ENCODE measurements at regions not wholly inside any gene's neighbourhood (a gene's known extent, or its start where the extent isn't known, plus 50 kb on each side); places are given as distances from the start of the nearest gene placed in this dataset.
A peak's percentile ranks its signal among the peaks of the same experiment; 100 is the strongest.

GRCh38 chr13:50692396-50692915 lies 151.0 kb downstream of the DLEU7 start:
- intact Hi-C loops (cut with DNase I; ENCODE audit: low total_unique reads), result no loop called here
- no peaks in the 10 kb centered on the region for H3K9me3 ChIP-seq
- DNase-seq, result no peak
- peaks cover 0 to 32% (median 6%) of the 10 kb centered on the region in 4 donors for H3K4me1 ChIP-seq
- TF ChIP-seq EP300 (IDR thresholded peaks at IDR 0.05), result no peak
- no peaks in the 10 kb centered on the region for H3K27me3 ChIP-seq
- no peaks in the 10 kb centered on the region for H3K36me3 ChIP-seq
- no peak overlapping the region for H3K27ac ChIP-seq
- H3K4me3 ChIP-seq, result no peak overlapping the region

- Histone ChIP-seq H3K27ac (peak overlapping the region in 1 of 5 donors; percentile 43), H3K4me1 (peaks cover 0 to 32% (median 6%) of the 10 kb centered on the region in 4 donors), H3K4me3 (no peak overlapping the region), H3K27me3 (no peaks in the 10 kb centered on the region), H3K36me3 (no peaks in the 10 kb centered on the region), H3K9me3 (no peaks in the 10 kb centered on the region)
- intact Hi-C loops (cut with DNase I; ENCODE audit: low total_unique reads), result no loop called here
- WGBS, 5 donors, result 10 to 27% (median 15%) methylated on average over 2 of the region's 2 CpGs
- TF ChIP-seq POLR2AphosphoS5 (IDR thresholded peaks at IDR 0.05) (no peak), EP300 (IDR thresholded peaks at IDR 0.05) (no peak), POLR2A (IDR thresholded peaks at IDR 0.05) (no peak)
- TF ChIP-seq, protein P1, sequence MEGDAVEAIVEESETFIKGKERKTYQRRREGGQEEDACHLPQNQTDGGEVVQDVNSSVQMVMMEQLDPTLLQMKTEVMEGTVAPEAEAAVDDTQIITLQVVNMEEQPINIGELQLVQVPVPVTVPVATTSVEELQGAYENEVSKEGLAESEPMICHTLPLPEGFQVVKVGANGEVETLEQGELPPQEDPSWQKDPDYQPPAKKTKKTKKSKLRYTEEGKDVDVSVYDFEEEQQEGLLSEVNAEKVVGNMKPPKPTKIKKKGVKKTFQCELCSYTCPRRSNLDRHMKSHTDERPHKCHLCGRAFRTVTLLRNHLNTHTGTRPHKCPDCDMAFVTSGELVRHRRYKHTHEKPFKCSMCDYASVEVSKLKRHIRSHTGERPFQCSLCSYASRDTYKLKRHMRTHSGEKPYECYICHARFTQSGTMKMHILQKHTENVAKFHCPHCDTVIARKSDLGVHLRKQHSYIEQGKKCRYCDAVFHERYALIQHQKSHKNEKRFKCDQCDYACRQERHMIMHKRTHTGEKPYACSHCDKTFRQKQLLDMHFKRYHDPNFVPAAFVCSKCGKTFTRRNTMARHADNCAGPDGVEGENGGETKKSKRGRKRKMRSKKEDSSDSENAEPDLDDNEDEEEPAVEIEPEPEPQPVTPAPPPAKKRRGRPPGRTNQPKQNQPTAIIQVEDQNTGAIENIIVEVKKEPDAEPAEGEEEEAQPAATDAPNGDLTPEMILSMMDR (IDR thresholded peaks at IDR 0.05), result no peak
- DNase-seq, result peak; percentile 33 to 72
These were observed 149.8 kb downstream of the DLEU7 start for GRCh38 chr13:50693727-50694126.

DNA sequence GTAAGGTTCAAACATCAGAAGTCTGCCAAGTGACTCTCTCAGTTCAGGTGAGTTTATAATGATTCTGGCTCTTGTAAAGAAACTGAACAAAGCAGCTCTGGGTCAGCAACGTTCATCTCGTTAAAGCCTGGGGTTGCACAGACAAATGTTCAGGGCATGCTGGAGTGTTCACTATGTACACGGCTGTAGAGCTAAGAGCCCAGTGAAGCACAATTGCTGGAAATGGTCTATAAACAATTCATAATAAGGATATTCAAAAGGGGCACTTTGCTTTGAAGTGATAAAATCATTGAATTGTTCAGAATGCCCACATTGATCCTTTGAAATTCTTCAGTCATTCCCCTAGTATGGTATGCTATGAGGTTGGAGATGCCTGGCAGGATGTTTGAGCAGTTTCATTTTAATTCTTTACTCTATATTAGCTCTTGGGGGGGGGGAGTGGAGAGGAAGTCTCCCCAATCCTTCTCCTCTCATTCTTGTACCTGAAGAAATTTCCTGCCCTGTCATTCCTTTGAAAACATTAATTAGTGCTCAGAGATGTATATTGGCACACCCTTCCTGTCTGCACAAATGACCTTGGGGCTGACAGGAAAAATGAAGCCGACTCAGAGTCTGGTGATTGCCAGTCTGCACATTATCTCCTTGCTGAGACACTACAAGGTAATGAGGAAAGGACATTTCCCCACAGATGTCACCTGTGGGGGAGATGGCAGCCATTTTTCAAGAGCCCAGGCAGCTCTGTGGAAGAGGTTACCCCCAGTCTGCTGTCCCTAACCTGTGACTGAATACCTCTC lies 145.5 kb downstream of the DLEU7 start:
- no peaks in the 10 kb centered on the region for H3K36me3 ChIP-seq
- TF ChIP-seq, protein P1 (IDR thresholded peaks at IDR 0.05), result no peak
- TF ChIP-seq EP300 (IDR thresholded peaks at IDR 0.05), result no peak
- no peak for TF ChIP-seq POLR2AphosphoS5 (IDR thresholded peaks at IDR 0.05)
- no peak for TF ChIP-seq POLR2A (IDR thresholded peaks at IDR 0.05)
- H3K27me3 ChIP-seq, result no peaks in the 10 kb centered on the region
- H3K9me3 ChIP-seq, result no peaks in the 10 kb centered on the region
- no peak overlapping the region for H3K4me3 ChIP-seq
- no peak overlapping the region for H3K27ac ChIP-seq
- no peak for DNase-seq
- WGBS, 5 donors, result 45 to 54% (median 48%) methylated on average over 4 of the region's 4 CpGs
- H3K4me1 ChIP-seq, result peaks cover 0 to 29% (median 13%) of the 10 kb centered on the region in 4 donors
- intact Hi-C loops (cut with DNase I; ENCODE audit: low total_unique reads), result no loop called here

- no peak overlapping the region for H3K4me3 ChIP-seq
- WGBS, 5 donors, result 41 to 63% (median 57%) methylated on average over 4 of the region's 4 CpGs
- no peaks in the 10 kb centered on the region for H3K9me3 ChIP-seq
- H3K27ac ChIP-seq, result no peak overlapping the region
- H3K36me3 ChIP-seq, result no peaks in the 10 kb centered on the region
- H3K4me1 ChIP-seq, result peaks cover 0 to 16% (median 6%) of the 10 kb centered on the region in 4 donors
- no peaks in the 10 kb centered on the region for H3K27me3 ChIP-seq
- intact Hi-C loops (cut with DNase I; ENCODE audit: low total_unique reads), result no loop called here
- DNase-seq, result peak in 1 of 2 donors; percentile 43
- TF ChIP-seq POLR2A (IDR thresholded peaks at IDR 0.05) (no peak), EP300 (IDR thresholded peaks at IDR 0.05) (no peak), POLR2AphosphoS5 (IDR thresholded peaks at IDR 0.05) (no peak)
- TF ChIP-seq, protein P1 (IDR thresholded peaks at IDR 0.05), result no peak
These were observed 143.4 kb downstream of the DLEU7 start for GRCh38 chr13:50699874-50700663.
